AG10803 (cell line): ENCODE measurements at regions not wholly inside any gene's neighbourhood (a gene's known extent, or its start where the extent isn't known, plus 50 kb on each side); places are given as distances from the start of the nearest gene placed in this dataset.
A peak's percentile ranks its signal among the peaks of the same experiment; 100 is the strongest.

Source experiments
- DNase-seq: peaks from one replicate; pipeline ENCODE4 v3.0.0; 2010; ENCODE audit warnings: low read depth
- H3K4me3 ChIP-seq: 2 replicates; pipeline ENCODE4 v1.5.1; 2011; ENCODE audit warnings: mild to moderate bottlenecking, low read length, control low read depth
- TF ChIP-seq, protein P1 (sequence below): conservative IDR thresholded peaks from 2 replicates; pipeline ENCODE4 v1.5.1; 2011; ENCODE audit warnings: mild to moderate bottlenecking, low read length, control low read depth, inconsistent platforms

DNA sequence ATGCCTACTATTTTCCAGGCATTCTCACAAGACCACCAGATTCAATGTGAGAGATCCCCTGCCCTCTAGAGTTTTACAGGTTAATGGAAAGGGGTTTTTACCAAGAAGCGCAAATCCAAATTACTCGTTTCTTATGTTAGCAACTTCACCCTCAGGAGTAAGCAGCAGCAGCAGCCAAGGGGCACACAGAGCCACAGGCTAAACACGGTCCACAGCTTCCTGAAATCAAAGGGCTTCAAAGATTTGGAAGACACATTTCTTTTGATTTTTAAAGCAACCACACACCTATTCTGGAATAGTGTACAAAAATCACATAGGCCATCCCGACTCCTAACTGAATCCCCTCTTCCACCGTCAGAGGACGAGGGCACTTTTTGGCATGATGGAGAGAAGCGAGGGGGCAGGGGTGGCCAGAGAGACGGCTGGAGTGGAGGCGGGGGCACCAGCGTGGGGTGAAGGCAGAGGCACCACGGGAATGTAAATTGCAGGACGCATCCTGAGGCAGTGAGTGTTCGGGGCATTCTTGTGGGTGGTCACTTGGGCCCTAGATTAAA is 107.0 kb downstream of the ARF6 start:
- no peak for DNase-seq
- H3K4me3 ChIP-seq, result peak overlapping the region; percentile 39

DNA sequence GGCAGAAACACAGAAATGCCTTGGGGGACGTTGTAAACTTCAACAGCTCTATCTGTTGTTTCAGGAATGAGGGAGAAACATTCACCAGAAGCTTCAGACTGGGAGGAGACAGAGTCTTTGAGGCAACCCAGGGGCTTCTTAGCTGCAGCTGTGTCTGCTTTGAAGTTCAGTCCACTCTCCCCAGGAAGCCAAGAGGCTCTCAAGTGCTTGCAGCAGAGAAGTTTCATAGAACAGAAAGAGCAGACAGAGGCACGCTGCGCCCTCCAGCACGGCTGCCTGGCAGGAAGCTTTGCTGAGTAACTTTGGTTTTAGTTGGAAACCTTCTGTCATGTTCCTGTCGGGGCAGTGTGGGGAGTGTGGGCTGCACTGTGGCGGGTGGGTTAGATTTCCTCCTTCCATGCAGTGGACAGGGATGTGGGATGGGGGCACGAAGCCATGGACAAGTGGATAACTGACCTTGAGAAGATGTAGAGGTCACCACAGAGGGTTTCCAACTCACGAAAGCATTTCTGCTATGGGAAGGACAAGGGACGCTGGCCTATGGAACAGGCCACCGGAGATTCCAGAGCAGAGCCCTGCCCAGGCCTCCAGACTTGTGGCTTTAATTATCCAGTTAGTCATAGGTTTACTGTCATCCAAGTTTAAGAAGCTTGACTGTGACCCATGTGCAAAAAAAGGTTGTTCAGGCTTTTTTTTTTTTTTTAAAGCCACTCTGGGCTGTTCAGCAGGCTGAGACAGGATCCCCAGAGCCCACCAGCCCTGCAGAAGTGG is 107.7 kb downstream of the ARF6 start:
- TF ChIP-seq, protein P1, sequence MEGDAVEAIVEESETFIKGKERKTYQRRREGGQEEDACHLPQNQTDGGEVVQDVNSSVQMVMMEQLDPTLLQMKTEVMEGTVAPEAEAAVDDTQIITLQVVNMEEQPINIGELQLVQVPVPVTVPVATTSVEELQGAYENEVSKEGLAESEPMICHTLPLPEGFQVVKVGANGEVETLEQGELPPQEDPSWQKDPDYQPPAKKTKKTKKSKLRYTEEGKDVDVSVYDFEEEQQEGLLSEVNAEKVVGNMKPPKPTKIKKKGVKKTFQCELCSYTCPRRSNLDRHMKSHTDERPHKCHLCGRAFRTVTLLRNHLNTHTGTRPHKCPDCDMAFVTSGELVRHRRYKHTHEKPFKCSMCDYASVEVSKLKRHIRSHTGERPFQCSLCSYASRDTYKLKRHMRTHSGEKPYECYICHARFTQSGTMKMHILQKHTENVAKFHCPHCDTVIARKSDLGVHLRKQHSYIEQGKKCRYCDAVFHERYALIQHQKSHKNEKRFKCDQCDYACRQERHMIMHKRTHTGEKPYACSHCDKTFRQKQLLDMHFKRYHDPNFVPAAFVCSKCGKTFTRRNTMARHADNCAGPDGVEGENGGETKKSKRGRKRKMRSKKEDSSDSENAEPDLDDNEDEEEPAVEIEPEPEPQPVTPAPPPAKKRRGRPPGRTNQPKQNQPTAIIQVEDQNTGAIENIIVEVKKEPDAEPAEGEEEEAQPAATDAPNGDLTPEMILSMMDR, result peak; percentile 22; the same call in 1 of the 2 replicates
- peak overlapping the region; percentile 39 for H3K4me3 ChIP-seq
- peak; percentile 94 for DNase-seq

More for the DNA sequence above, 107.0 kb downstream of the ARF6 start:
- TF ChIP-seq, protein P1, result no peak

DNA sequence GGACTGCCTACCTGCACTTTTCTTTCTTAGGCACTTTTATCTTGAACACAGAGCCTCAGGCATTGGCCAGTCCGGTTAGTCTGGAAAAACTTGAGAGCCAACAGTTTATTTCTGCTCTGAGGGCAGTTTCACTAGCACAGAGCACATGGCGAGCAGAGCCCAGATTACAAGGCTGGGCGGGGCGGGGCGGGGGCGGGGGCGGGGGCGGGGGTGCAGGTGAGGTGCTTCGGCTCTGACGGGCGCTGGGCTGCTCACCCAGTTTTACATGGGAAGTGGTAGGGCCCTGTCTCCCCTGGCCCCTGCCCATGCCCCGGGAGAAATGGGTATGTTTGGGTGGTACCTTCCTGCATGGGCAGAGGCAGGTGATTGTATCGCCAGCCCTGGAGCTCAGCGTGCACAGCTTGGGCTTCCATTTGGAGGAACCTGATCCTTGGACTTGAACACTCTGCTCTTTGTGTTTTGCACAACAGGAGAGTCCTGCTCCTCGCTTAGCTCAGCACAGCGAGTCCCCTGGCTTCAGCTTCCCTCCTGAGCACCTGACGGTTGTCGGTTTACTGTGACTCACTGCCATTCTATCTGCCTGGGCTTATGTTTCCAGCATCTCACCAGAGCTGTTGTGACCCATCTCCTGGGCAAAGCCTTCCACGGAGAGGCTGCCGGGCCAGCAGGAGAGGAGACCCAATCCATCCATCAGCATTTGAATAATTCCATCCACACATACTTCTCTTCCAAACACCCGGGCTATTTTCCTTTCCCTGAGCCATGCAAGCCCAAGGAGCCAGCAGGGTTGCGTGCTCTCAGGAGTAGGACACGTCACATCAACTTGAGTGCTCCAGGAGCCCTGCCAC is 108.5 kb downstream of the ARF6 start:
- TF ChIP-seq, protein P1, result no peak
- peak overlapping the region; percentile 47 for H3K4me3 ChIP-seq
- DNase-seq, result peak; percentile 97

DNA sequence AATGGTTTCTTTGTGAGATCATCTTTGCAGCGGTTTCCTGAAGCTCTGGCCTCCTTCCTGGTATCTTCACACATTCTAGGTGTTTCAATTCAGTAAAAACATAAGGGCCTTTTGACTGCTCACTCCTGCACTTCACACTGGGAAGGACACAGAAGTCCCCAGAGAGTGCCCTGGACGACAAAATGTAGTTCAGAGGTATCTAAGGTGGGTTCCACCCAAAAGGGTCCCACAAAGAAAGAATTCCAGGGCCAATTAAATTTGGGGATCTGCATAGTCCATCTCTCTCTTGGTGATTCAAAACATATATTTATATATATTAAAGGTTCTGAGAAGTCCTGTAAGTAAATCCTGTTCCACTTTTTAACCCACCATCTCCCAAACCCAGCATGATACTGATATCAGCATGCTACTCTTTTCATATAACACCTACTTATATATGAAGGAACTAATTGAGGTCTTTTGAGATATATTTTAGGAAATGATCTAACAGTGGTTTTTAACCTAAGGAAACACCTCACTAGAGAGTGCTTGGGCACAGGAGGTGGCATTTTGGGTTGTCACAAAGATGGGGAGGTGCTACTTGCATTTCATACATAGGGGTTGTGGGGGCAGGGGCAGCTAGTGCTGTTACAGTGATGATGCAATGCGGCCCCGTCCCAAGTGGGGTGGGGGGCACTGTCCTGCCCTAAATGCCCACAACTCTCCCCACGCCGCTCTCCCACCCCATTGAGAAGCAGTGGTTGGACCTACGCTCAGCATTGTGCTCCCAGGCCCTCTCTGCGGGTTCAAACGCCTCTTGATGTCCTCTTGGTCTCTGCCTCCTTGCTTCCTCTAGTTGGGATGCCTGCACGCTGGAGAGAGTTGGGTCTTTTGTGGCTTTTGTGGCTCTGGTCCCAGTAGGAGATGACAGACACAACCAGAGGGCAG is 109.4 kb downstream of the ARF6 start:
- no peak for DNase-seq
- TF ChIP-seq, protein P1, result no peak
- no peak overlapping the region for H3K4me3 ChIP-seq

DNA sequence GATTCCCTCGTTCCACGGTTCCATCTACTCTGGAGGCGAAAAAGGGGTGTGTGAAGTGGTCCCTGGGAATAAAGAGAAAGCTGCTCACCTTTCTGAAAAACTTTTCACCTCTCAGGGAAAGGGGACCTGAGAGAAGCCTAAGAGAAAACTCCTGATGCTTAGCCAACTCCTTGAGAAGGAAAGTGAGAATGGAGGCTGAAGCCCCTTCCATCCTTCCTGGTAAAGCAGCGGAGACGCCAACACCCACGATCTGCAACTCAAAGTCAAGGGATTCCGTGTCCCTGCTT is 110.0 kb downstream of the ARF6 start:
- no peak for DNase-seq

More for the DNA sequence above, 110.0 kb downstream of the ARF6 start:
- TF ChIP-seq, protein P1, result no peak
- H3K4me3 ChIP-seq, result peak overlapping the region; percentile 55
